ENCODE measurements at regions not wholly inside any gene's neighbourhood (a gene's known extent, or its start where the extent isn't known, plus 50 kb on each side); places are given as distances from the start of the nearest gene placed in this dataset.

DNA sequence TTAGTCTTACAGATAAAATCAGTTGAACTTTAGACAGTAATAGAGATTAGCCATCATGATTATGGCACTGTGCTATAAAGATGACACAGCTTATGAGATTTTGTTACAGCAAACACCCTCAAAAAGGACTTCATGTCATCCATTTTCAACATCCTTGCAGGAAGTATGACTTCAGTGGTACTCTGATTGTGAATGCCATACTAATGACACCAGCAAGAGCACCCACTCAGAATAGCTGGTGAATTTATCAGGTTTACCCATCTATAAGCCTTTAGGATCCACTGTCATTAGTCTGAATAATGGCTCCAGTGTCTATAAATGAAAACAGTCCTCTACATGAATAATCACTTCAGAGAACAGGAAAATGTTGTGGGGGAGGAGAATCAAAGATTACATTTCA is 615.2 kb downstream of the RPS29 start:
- DNase-seq = no peak

DNA sequence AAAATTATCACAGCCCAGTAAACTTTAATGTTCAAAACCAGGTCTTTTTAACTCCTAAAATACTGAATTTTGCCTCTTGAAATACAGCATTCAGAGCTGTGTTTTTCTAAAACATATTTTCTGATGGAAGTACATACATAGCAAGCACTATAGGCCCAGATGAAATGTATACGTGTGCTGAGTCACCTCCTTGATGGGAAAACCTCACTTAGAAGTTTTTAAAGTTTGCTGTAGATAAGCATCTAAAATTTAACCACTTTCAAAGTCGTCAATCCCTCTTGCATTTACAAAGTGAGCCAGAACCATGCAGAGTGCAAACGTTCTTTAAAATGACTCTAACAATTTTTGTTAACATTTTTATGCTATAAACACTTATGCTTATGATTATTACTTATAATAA is 618.8 kb downstream of the RPS29 start:
- no peak for DNase-seq

DNA sequence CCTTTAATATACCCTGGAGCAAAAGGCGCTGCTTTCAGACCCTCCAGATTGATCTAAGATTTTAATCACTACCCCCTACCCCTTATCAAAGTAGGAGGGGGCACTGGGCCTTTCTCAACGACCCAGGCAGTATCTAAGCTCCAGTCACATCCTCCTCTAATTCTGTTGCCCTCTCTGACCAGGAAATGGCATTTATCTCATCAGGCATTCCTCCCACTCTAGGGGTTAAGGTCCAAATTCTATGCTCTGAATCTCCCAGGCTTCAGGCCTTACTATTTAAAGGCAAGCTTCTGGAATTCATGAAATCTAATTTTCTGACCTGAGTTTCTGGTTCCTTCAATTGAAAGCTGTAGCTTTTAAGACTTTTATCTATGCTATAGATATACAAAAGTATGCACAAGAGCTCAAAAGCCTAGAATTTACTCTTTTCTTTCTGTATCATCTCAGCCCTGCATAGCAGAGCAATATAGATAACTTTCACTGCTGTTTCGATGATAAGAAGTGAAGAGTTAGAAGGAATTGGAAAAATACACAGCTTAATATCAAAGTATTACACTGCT is 622.9 kb downstream of the RPS29 start:
- no peak for DNase-seq

DNA sequence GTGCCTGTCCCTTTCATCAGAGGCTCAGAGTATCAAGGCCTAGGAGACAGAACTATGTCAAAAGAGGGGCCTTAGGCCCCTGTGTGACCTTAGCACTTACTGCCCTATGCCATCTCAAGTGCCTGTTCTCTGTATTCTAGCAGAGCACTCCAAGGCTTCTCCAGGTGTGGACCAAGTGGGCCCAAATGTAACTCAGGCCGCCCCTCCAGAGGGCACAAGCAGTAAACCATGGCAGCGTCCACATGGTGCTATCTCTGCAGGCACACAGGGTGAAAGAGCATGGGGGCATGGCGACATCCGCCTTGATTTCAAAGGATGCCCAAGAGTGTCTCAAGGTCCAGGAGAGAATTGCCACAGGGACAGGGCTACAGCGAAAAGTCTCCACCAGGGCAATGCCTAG is 628.7 kb downstream of the RPS29 start:
- DNase-seq = no peak

DNA sequence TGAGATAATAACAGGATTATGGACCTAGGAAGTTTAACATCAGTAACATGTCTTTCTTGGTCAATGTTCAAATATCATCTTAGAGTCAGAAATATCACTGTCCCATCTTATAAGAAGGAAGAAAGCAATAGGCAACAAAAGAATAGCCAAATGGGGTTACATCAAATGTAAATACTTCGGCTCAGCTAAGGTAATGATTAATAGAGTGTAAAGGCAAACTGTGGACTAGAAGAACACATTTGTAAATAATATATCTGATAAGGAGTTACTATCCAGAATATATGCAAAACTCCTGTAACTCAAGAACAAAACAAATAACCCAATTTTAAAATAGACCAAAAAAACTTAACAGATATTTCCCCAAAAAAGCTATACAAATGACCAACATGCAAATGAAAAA is 630.3 kb downstream of the RPS29 start:
- DNase-seq = no peak

DNA sequence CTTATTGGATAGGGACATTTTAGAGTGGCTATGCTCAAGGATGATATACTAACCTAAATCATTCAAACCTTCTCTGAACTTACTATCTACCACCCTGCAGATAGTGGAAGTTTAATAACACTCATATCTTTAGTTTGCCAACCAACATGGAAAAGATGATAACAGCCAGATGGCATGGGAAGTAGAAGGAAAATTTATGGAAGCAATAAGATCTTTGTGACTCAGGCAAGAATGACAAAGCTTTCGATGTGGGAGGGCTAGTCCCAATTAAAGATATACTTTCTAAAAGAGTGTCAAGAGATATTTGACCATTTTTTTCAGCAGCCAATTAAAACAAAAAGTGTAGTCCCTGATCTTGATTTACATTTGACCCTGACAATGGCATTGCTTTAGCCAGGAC is 631.7 kb downstream of the RPS29 start:
- no peak for DNase-seq

DNA sequence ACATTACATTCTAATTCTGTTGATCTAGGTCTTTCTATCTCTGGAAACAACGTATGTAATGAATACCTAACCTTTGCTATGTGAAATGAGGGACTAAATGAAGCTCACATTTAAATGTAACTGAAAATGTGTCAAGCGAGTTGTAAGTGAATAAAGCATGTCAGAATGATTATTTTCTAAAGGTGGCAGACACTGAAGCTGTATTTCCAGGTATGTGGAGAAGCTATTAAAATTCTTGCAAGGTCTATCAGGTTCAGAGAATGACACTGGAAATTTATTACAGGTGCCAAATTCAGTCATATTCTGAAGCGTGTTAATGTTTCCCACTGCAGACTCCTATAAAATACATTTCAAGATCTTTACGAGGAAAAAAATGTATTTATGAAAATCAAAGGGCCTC is 641.4 kb downstream of the RPS29 start:
- no peak for DNase-seq

DNA sequence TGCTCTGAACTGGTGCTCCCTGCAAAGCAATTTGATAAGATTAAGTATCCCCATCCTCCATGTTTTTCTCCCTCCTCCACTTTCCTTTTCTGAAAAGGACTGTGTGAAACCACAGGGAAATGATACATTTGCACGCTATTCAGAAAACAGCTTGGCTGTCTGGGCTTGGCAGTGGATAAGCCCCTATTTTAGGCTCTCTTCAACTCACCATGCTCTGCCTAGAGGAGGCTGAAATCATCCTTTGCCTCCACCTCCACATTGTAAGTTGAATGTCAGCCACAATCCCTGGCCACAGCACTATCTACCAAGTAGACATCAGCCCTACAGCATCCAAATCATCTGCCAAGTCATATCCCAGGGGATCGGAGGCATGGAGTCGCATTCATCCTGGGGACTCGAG is 642.3 kb downstream of the RPS29 start:
- DNase-seq = no peak

DNA sequence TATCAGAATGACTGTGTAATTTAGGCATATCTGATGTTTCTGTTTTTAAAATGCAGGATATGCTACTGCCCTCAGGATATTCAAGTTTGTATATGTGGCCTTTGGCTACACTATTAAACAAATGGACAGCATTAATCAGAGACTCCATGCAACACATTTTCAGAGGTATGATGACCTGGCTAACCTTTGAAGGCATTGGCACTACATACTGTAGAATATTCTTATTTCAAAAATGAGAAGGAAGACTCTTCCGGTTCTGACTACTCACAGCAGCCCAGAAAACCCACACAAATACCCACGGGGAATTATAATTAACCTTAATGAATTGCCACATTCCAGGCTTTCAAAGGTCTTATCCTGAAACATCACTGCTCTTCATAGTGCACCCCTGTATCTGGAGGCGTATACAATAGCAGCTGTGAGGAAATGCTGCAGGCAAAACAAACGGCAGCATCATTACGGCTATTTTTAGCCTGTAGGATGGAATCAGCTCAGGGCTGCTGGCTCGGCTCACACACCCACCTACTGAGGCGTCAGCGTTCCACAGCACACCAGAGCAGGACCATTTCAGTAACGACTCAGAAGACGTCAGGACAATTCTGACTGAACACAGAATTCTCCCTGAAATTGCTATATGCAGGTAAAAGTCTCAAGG is 648.5 kb downstream of the RPS29 start:
- no peak for DNase-seq

DNA sequence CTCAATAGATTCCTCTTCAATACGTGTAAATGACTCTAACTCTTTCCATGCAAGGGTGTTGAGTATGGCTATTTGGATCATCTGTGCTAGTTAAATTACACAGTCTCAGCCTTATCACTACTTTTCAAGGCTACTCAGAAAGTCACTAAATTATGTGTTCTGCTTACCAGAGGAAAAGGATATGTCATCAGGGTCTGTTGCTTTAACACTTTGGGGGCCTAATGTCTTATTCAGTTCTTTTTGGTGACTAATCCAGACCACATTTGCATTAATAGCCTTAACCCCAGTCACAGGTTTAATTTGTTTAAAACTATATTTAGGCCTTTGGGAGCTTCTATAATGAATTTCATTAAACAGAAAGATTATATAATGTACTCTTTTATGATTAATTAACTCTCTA is 649.3 kb downstream of the RPS29 start:
- DNase-seq = no peak

DNA sequence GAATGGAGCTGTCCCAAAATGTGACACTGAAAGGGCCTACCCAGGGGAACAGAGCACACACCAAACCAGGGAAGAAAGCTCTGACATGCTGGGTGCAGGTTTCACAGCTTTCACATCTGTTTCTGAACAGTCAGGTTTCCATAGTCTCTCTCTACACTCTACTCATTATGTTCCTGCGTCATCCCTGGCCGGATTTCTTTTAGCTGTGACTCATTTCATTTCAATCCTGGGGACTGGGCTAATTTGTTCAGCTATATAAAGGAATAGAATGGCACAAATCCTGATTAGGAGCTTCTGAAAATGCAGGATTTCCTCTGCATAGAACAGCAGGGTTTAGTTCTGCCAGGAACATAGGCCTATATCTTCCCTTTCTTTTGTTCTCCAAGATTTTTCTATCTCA is 649.8 kb downstream of the RPS29 start:
- DNase-seq = no peak

DNA sequence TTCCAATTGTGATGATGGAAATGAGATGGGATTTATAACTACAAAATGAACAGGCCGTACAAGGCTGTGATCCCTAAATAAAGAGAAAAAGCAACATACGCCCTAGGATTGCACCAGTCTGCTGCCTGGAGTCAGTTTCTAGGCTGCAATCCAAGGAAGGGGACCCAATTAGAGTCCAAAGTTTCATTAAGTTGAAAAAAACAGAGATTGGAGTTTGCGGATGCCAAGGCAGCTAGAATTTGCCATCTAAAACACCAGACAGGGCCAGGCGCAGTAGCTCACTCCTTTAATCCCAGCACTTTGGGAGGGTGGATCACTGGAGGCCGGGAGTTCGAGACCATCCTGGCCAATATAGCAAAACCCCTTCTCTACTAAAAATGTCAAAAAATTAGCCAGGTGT is 661.0 kb downstream of the RPS29 start:
- DNase-seq = no peak

DNA sequence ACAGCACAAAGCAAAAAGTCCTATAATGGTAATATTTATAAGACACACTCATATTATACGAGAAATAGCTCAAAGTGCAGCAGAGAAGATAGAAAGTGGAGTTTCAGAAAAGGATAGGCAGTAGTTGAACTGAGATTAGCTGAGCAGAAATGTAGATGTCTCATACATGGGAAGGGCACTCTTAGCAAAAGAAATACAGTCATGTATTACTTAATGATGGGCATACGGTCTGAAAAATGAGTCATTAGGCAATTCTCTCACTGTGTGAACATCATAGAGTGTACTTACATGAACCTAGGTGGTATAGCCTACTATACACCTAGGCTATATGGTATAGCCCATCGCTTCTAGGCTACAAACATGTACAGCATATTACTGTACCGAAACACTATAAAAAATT is 671.3 kb downstream of the RPS29 start:
- DNase-seq = no peak

DNA sequence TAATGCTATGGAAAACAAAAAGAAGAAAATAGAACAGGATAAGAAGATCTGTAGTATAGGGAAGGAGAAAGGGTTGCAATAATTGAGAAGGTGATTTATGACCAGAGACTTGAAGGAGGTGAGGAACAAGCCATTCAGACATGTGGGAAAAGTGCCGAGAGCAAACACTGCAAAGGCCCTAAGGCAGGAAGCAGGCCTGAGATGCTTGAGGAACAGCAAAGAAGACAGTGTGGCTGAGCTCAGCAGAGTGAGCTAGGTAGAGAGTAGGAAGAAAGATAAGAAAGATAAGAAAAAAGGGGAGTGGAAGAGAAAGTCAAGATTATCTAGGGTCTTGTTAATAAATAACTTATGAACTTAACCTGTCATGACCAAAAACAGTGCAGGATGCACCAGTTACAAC is 671.8 kb downstream of the RPS29 start:
- no peak for DNase-seq

DNA sequence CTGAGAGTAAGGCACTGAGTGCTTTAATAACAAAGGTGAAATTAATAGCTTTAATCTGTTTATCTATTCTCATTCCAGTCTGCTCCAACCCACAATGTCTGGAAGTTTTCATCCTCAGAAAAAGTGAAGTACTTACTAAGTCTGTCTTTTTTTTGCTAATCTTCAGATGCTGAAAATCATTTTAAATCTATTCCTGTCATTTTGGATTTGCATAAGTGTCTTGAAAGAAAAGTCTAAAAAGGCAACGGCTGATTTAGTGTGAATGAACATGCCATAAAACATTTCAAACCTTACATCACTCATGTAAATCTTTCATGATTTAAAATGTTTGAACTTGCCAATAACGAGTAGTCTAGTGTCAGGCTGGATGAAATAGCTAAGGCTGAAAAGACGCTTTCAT is 685.6 kb downstream of the RPS29 start:
- DNase-seq = no peak

DNA sequence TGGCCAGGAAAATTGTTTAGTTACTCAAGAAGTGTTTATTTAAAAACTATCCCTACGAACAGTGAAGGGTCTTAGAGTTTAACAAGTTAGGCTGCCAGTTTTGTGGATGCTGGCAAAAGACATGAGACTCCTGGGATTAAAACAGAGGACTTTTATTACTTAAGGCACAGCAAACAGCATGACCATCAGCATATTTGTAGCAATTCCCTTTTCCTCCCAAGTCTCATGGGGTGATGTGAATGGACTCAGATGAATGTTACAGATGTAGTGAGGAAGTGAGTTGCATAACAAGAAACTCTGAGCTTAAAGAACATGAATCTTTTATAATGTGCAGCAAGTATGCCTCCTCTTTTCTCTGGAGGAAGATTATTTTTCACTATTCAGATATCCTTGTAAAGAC is 695.8 kb downstream of the RPS29 start:
- no peak for DNase-seq

DNA sequence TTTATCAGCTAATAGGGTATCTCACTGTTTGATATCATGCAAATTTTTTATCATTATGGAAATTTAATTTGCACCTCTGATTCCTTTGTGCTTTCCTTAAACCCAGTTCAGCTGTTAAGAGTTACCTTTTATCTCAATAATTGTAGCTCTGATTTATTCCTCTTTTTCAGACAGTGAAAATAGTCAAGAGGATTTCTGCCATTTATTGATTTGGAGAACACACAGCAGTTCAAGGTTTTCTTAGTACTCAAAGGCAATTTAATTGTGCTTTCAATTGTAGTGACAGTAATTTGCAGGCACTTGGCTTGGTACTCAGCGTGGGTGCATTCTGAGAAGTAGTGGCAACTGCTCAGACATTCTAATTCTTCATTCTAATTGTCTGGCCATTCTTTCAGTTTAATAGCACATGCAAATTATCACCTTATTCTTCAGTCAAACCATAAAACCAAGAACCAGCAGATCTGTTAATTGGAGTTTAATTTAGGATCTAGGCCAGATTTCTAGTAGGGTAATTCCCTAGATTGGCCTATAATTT is 709.3 kb downstream of the RPS29 start:
- DNase-seq = no peak

DNA sequence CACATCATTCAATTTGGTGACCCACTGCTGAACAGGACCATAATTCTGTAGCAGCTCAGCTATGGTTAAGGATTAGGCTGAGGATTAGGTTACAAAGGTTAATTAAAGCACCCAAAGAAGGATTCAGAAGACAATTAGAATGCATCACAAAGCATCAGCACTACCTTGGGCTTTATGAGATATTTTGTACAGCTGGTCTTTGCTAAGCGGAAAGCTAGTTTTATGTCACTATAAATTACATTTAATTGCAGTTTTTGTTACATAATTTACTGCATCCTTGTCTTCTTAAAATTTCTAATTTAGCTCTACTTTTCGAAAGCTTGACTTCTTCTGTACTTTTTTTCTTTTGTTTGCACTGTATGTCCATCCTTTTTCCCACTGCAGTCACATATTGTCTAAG is 711.5 kb downstream of the RPS29 start:
- no peak for DNase-seq

DNA sequence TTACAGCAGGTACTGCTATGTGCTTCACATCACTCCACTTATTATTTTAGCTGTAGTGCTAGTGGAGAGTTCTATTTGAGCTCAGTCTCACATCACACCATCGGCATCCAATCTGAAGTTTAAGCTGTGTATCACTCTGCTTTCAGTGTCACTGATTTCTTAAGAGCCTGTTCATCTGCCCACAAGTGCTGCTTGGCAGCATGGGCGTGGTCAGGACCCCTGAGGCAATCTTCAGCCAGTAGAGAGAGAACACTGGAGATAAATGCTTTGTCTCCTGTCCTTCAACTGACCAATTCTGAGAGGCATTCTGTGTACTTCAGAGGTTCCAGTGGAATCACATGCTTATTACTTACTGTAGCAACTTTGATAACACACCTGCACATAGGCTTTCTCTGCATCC is 728.8 kb downstream of the RPS29 start:
- DNase-seq = no peak

DNA sequence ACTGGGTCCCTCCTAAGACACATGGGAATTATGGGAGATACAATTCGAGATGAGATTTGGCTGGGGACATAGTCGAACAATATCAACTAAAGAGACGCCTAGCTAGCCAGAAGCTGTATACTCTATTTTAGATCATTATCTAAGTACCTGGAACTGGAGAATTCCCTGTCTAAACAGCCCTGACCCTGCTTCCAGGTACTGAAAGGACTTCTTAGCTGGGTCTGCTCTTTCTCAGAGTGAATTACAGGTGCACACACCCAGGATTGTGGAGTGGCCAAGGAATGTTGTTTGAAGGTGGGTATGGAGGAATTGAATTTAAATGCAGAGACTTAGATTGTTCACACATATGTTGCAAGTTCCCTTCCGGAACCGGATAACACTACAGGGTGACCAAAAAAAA is 733.0 kb downstream of the RPS29 start:
- no peak for DNase-seq

DNA sequence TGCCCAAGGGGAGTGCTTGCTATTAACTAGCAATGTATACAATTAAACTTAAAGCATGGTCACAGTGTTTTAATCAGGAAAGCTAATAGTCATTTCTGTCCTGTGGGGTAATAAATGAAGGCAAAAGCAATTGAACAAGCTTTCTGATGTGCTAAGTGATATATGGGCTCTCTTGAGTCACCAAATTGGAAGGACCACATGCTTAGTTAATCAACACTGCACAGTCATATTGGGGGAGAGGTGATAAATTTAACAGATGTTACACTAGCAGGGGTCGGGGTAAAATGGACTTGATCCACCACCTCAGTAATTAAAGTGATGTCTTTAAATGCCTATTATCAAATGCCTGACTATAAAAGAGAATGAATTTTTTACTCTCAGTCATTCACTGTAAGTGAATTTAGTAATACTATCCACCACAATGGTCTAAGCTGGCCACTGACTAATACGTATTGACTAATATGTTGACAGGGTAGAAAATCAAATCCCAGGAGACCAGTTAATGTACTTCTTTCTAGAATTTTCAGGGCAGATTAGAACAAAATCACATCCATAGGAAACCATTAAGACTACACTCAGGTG is 736.3 kb downstream of the RPS29 start:
- no peak for DNase-seq

DNA sequence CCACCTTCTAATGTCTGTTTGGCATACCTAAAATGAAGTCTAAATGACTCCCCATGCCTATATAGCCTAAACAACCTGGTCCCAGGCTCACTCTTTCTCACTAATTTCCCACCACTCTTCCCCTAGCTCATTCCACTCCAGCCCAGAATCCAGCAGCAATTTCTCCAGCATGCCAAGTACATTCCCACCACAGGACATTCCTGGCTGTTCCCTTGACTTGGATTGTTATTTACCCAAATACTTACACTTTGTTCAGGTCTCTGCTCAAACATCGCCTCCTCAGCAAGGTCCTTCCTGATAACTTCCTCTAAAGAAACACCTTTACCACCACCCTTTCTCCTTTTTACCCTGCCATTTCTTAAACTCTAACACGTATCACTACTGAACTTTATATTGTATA is 743.4 kb downstream of the RPS29 start:
- DNase-seq = no peak

DNA sequence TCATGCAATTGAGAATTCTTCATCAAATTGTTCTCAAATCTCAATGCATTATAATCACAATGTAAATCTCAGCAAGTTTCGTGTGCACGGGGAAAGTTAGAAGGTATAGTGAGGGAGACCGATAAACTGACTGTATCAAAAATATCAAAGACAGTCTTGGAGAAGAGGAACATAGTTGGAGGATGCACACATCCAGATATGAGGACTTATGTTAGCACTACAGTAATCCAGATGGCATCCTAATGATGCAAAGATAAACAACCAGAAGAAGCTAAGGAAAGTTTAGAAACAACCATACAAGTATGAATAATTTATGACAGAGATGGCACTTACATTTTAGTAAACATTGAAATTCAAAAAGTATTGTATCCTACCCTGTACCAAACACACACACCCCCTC is 760.1 kb downstream of the RPS29 start:
- DNase-seq = no peak

DNA sequence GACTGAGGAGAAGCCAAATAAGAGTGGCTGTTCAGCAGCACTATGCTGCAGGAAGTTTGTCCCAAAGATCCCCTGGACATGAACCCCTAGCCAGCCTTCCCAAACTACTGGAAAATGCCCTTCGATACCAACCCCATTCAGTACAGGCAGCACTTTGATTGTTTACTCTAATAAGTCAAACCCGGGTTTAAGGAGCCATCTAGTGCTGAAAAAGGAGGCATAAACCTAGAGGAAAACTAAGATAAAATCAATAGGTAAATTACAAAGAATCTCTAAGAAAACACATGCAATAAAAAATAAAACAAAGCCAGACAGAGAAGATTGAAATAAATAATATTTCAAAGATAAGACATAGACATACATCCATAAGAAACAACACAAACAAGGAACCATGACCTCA is 771.6 kb downstream of the RPS29 start:
- no peak for DNase-seq

DNA sequence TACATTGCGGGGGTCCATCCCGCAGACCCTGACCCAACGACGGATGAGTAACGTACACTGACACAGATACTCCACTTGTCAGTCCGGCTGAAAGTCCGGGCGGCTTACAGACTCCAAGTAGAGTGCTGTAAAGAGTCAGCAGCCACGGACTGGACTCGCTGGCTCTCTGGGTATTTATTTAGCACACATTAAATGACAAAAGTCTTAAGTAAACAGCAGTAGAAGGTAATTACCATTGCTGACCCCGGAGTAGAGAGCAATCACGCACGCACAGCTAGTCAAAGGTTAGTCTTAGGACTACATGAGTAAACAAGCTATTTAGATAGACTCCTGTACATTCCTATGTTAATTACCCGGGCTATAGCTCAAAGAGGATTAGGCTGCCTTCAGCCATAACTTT is 780.9 kb downstream of the RPS29 start:
- DNase-seq = no peak
